ENCODE measurements at regions not wholly inside any gene's neighbourhood (a gene's known extent, or its start where the extent isn't known, plus 50 kb on each side); places are given as distances from the start of the nearest gene placed in this dataset.
A peak's percentile ranks its signal among the peaks of the same experiment; 100 is the strongest.

DNA sequence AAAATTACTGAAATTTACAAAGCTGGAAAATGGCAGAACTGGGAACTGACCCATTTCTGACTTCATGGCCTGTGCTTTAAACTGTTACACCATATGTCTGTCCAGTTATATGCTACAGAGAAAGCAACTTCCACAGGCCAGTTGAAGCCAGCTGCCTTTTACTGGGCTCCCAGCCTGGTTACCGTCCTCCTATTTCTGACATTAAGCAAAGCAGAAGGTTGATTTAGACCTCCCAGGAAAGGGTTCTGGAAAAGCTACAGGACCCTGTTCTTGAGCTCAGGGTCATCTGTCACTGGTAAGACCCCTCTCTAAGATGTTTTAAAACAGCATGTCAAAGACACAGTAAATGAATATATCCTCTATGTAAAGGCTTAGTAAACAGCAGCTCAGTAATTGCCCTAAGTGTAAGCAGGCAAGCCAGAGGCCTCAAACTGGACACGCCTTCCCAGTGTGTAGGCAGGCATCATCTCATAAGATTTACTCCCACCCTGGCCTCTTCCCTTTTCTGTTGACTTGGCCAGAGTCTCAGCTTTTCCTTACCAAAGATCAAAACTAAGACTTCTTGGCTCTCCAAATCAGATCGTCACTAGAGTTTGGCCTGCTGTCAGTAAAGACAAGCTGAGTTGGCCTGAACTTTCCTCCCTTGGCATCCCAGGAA is 55.4 kb upstream of the RNU6-8 start:
- Histone ChIP-seq H3K27ac (ENCODE audit: extremely low read depth, low read depth, low read length) (no peak overlapping the region), H3K4me1 (ENCODE audit: control insufficient read depth, insufficient read depth, low read length) (peaks cover 5% of the 10 kb centered on the region), H3K9me3 (ENCODE audit: control insufficient read depth, insufficient read depth, low read depth, low read length) (no peaks in the 10 kb centered on the region), H3K36me3 (ENCODE audit: control insufficient read depth in 2 of 2, insufficient read depth in 1 of 2, low read length in 2 of 2) (no peaks in the 10 kb centered on the region), H3K4me3 (ENCODE audit: low read depth, low read length) (no peak overlapping the region)
- TF ChIP-seq ZNF747 (tag by site-specific recombination; IDR thresholded peaks at IDR 0.05) (no peak), ZNF184 (tag by site-specific recombination; IDR thresholded peaks at IDR 0.05) (no peak), ZNF791 (tag by site-specific recombination; IDR thresholded peaks at IDR 0.05) (no peak), ZSCAN23 (tag by site-specific recombination; IDR thresholded peaks at IDR 0.05) (no peak)
- TF ChIP-seq, protein P1, sequence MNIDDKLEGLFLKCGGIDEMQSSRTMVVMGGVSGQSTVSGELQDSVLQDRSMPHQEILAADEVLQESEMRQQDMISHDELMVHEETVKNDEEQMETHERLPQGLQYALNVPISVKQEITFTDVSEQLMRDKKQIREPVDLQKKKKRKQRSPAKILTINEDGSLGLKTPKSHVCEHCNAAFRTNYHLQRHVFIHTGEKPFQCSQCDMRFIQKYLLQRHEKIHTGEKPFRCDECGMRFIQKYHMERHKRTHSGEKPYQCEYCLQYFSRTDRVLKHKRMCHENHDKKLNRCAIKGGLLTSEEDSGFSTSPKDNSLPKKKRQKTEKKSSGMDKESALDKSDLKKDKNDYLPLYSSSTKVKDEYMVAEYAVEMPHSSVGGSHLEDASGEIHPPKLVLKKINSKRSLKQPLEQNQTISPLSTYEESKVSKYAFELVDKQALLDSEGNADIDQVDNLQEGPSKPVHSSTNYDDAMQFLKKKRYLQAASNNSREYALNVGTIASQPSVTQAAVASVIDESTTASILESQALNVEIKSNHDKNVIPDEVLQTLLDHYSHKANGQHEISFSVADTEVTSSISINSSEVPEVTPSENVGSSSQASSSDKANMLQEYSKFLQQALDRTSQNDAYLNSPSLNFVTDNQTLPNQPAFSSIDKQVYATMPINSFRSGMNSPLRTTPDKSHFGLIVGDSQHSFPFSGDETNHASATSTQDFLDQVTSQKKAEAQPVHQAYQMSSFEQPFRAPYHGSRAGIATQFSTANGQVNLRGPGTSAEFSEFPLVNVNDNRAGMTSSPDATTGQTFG (tag by site-specific recombination; IDR thresholded peaks at IDR 0.05; ENCODE audit: borderline replicate concordance), result no peak
- TF ChIP-seq, protein P2, sequence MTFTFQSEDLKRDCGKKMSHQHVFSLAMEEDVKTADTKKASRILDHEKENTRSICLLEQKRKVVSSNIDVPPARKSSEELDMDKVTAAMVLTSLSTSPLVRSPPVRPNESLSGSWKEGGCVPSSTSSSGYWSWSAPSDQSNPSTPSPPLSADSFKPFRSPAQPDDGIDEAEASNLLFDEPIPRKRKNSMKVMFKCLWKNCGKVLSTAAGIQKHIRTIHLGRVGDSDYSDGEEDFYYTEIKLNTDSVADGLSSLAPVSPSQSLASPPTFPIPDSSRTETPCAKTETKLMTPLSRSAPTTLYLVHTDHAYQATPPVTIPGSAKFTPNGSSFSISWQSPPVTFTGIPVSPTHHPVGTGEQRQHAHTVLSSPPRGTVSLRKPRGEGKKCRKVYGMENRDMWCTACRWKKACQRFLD (tag by site-specific recombination; IDR thresholded peaks at IDR 0.05), result no peak
- TF ChIP-seq, protein P3, sequence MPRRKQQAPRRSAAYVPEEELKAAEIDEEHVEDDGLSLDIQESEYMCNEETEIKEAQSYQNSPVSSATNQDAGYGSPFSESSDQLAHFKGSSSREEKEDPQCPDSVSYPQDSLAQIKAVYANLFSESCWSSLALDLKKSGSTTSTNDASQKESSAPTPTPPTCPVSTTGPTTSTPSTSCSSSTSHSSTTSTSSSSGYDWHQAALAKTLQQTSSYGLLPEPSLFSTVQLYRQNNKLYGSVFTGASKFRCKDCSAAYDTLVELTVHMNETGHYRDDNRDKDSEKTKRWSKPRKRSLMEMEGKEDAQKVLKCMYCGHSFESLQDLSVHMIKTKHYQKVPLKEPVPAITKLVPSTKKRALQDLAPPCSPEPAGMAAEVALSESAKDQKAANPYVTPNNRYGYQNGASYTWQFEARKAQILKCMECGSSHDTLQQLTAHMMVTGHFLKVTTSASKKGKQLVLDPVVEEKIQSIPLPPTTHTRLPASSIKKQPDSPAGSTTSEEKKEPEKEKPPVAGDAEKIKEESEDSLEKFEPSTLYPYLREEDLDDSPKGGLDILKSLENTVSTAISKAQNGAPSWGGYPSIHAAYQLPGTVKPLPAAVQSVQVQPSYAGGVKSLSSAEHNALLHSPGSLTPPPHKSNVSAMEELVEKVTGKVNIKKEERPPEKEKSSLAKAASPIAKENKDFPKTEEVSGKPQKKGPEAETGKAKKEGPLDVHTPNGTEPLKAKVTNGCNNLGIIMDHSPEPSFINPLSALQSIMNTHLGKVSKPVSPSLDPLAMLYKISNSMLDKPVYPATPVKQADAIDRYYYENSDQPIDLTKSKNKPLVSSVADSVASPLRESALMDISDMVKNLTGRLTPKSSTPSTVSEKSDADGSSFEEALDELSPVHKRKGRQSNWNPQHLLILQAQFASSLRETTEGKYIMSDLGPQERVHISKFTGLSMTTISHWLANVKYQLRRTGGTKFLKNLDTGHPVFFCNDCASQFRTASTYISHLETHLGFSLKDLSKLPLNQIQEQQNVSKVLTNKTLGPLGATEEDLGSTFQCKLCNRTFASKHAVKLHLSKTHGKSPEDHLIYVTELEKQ (tag by site-specific recombination; IDR thresholded peaks at IDR 0.05; ENCODE audit: borderline replicate concordance), result no peak
- TF ChIP-seq, protein P4, sequence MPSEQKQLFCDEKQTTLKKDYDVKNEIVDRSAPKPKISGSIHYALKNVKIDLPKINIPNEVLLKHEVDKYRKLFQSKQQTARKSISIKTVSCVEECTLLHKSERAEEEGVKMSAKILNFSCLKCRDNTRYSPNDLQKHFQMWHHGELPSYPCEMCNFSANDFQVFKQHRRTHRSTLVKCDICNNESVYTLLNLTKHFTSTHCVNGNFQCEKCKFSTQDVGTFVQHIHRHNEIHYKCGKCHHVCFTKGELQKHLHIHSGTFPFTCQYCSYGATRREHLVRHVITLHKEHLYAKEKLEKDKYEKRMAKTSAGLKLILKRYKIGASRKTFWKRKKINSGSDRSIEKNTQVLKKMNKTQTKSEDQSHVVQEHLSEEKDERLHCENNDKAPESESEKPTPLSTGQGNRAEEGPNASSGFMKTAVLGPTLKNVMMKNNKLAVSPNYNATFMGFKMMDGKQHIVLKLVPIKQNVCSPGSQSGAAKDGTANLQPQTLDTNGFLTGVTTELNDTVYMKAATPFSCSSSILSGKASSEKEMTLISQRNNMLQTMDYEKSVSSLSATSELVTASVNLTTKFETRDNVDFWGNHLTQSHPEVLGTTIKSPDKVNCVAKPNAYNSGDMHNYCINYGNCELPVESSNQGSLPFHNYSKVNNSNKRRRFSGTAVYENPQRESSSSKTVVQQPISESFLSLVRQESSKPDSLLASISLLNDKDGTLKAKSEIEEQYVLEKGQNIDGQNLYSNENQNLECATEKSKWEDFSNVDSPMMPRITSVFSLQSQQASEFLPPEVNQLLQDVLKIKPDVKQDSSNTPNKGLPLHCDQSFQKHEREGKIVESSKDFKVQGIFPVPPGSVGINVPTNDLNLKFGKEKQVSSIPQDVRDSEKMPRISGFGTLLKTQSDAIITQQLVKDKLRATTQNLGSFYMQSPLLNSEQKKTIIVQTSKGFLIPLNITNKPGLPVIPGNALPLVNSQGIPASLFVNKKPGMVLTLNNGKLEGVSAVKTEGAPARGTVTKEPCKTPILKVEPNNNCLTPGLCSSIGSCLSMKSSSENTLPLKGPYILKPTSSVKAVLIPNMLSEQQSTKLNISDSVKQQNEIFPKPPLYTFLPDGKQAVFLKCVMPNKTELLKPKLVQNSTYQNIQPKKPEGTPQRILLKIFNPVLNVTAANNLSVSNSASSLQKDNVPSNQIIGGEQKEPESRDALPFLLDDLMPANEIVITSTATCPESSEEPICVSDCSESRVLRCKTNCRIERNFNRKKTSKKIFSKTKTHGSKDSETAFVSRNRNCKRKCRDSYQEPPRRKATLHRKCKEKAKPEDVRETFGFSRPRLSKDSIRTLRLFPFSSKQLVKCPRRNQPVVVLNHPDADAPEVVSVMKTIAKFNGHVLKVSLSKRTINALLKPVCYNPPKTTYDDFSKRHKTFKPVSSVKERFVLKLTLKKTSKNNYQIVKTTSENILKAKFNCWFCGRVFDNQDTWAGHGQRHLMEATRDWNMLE (tag by site-specific recombination; conservative IDR thresholded peaks at IDR 0.05; ENCODE audit: low read depth), result no peak
- CTCF ChIA-PET, result interaction anchor here (1.0 to 2.3 kb wide), 5 partner anchors 108 to 748 kb away, joined by 3 to 15 read pairs (median 7); no protein-coding TSS in a partner anchor
- POLR2A ChIA-PET, result interaction anchor here (1.3 kb wide), 1 partner anchor 124 kb away, joined by 3 read pairs; no protein-coding TSS in a partner anchor

DNA sequence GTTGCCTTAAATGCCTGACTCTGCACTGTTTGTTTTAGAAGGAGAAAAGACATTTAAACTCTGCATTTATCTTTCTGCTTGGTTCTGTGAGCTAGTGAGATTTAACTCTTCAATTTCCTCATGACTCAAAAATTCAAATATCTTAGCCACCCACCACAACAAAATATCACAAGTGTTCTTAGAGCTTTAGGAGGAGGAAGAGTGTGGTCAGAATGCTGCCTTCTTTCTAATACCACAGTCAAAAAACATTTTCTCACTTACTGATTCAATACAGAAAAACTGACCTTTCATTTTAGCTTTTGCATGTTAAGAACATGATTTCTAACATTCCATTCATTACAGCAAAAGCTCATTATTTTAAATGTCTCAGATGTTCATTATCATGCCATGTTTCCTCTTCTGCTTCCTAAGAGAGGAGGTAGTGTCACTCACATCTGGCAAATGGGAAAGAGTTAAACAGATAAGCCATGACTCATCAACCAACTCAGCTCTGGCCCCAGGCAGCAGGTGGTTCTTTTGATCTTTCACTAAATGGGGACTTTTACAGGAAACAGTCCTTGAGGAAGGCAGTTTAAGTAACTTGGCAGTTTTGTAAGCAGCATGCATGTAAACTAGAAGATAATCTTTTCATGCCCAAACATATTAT is 56.4 kb upstream of the RNU6-8 start:
- ChIA-PET POLR2A (interaction anchor here (1.3 kb wide), 1 partner anchor 123 kb away, joined by 3 read pairs; no protein-coding TSS in a partner anchor), CTCF (interaction anchor here (0.5 to 2.3 kb wide), 6 partner anchors 107 to 838 kb away, joined by 3 to 15 read pairs (median 6); no protein-coding TSS in a partner anchor)
- H3K4me1 ChIP-seq (ENCODE audit: control insufficient read depth, insufficient read depth, low read length), result peaks cover 5% of the 10 kb centered on the region
- H3K36me3 ChIP-seq (ENCODE audit: control insufficient read depth in 2 of 2, insufficient read depth in 1 of 2, low read length in 2 of 2), result no peaks in the 10 kb centered on the region
- no peak overlapping the region for H3K4me3 ChIP-seq (ENCODE audit: low read depth, low read length)
- no peak overlapping the region for H3K27ac ChIP-seq (ENCODE audit: extremely low read depth, low read depth, low read length)
- no peaks in the 10 kb centered on the region for H3K9me3 ChIP-seq (ENCODE audit: control insufficient read depth, insufficient read depth, low read depth, low read length)
- TF ChIP-seq, protein P4 (tag by site-specific recombination; conservative IDR thresholded peaks at IDR 0.05; ENCODE audit: low read depth), result 0 out of 2 replicates have a peak, but pooled peaks have one; percentile 20
- TF ChIP-seq MZF1 (tag by site-specific recombination; IDR thresholded peaks at IDR 0.05; ENCODE audit: borderline replicate concordance) (peak; percentile 85; the same call in 1 of the 2 replicates), PRDM1 (tag by site-specific recombination; IDR thresholded peaks at IDR 0.05) (peak; percentile 54; the same call in 1 of the 2 replicates), SCRT2 (tag by site-specific recombination; IDR thresholded peaks at IDR 0.05) (peak; percentile 84)

Measured in HEK293 (cell line).